Astrocyte (in vitro differentiated cells and primary cell): ENCODE measurements at regions not wholly inside any gene's neighbourhood (a gene's known extent, or its start where the extent isn't known, plus 50 kb on each side); places are given as distances from the start of the nearest gene placed in this dataset.

Experiments used
- CTCF ChIP-seq: IDR thresholded peaks from 2 replicates; pipeline ENCODE4 v1.5.1; 2011; ENCODE audit warnings: low read depth, mild to moderate bottlenecking, inconsistent platforms, low read length, moderate library complexity; ENCODE audit not compliant: insufficient read depth
- EZH2 ChIP-seq: IDR thresholded peaks from 2 replicates; pipeline ENCODE4 v1.6.1; 2012; ENCODE audit warnings: mild to moderate bottlenecking, low read length, inconsistent platforms; ENCODE audit not compliant: insufficient read depth

GRCh38 chr10:56771343-56771742, 410.3 kb upstream of the ZWINT start:
- TF ChIP-seq CTCF, result no peak
- TF ChIP-seq EZH2, result no peak
